Kidney epithelial cell (primary cell): ENCODE measurements at regions not wholly inside any gene's neighbourhood (a gene's known extent, or its start where the extent isn't known, plus 50 kb on each side); places are given as distances from the start of the nearest gene placed in this dataset.

Experiments
- DNase-seq: peaks from one replicate; pipeline ENCODE4 v3.0.0-alpha.2; 2010; ENCODE audit warnings: low read depth
- H3K27me3 ChIP-seq: 2 replicates; pipeline ENCODE4 v1.6.0; 2011; ENCODE audit warnings: low read length; ENCODE audit not compliant: control insufficient read depth, insufficient read depth
- H3K36me3 ChIP-seq: 2 replicates; pipeline ENCODE4 v1.5.1; 2011; ENCODE audit warnings: low read length; ENCODE audit not compliant: control insufficient read depth, insufficient read depth
- H3K4me3 ChIP-seq: 2 replicates; pipeline ENCODE4 v1.5.1; 2011; ENCODE audit warnings: low read depth, mild to moderate bottlenecking, control low read depth, low read length
- TF ChIP-seq, protein P1 (sequence below): IDR thresholded peaks from 2 replicates; pipeline ENCODE4 v1.5.1; 2011; ENCODE audit warnings: mild to moderate bottlenecking, moderate library complexity, low read length, control low read depth, inconsistent platforms; ENCODE audit not compliant: insufficient read depth, poor library complexity, severe bottlenecking

DNA sequence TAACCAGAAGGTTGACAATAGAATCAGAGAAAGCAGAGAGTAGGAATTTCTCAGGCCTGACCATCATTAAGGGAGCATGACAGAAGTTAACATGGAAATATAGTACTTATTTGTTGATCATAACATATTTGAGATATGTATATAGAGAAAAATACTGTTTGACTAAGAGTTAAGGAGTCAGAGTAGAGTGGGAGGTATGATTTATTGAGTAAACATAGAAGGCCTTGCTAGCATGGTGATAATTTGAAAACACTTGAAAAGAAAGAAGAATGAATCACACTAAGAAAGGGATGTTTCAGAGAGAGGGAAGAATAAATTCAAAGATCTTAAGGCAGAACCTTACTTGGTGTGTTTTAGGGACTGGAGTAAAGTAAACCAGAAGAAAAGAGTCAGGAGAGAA, 437.2 kb upstream of the TECRL start:
- Histone ChIP-seq H3K27me3 (no peaks in the 10 kb centered on the region), H3K36me3 (no peaks in the 10 kb centered on the region), H3K4me3 (no peak overlapping the region)
- TF ChIP-seq, protein P1, sequence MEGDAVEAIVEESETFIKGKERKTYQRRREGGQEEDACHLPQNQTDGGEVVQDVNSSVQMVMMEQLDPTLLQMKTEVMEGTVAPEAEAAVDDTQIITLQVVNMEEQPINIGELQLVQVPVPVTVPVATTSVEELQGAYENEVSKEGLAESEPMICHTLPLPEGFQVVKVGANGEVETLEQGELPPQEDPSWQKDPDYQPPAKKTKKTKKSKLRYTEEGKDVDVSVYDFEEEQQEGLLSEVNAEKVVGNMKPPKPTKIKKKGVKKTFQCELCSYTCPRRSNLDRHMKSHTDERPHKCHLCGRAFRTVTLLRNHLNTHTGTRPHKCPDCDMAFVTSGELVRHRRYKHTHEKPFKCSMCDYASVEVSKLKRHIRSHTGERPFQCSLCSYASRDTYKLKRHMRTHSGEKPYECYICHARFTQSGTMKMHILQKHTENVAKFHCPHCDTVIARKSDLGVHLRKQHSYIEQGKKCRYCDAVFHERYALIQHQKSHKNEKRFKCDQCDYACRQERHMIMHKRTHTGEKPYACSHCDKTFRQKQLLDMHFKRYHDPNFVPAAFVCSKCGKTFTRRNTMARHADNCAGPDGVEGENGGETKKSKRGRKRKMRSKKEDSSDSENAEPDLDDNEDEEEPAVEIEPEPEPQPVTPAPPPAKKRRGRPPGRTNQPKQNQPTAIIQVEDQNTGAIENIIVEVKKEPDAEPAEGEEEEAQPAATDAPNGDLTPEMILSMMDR, result no peak
- DNase-seq, result no peak

DNA sequence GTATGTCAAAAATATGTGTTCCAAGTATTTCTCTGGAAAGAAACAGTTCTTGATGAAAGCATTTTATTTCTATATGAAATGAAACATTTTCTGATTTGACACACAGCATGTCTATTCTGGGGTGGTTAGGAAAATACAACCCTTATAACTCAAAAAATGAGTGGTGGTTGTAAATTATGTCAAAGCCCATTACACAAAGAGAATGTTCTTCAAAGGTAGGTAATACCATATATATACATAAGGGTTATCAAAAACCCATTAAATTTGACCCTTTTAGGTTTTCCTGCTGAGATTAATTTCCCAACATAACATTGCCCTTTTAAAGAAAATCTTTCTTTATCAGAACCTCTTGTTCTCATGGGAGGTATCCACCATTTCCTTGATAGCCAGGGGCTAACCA, 420.5 kb upstream of the TECRL start:
- no peaks in the 10 kb centered on the region for H3K36me3 ChIP-seq
- TF ChIP-seq, protein P1, result no peak
- no peak for DNase-seq
- no peak overlapping the region for H3K4me3 ChIP-seq
- H3K27me3 ChIP-seq, result no peaks in the 10 kb centered on the region

DNA sequence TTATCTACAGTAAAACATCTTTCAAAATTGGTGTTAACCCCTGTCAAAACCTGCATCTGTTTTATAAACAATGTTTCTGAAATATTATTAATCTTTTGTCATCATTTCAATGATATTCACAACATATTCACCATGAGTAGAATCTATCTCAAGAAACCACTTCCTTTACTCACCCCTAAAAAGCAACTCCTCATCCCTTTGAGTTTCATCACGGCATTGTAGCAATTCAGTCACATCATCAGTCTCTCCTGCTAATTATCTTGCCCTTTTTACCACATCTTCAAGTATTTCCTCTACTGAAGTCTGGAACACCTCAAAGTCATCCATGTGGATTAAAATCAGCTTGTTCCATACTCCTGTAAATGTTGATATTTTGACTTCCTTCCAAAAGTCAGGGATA, 415.3 kb upstream of the TECRL start:
- H3K4me3 ChIP-seq, result no peak overlapping the region
- TF ChIP-seq, protein P1, result no peak
- DNase-seq, result no peak
- no peaks in the 10 kb centered on the region for H3K36me3 ChIP-seq
- no peaks in the 10 kb centered on the region for H3K27me3 ChIP-seq

DNA sequence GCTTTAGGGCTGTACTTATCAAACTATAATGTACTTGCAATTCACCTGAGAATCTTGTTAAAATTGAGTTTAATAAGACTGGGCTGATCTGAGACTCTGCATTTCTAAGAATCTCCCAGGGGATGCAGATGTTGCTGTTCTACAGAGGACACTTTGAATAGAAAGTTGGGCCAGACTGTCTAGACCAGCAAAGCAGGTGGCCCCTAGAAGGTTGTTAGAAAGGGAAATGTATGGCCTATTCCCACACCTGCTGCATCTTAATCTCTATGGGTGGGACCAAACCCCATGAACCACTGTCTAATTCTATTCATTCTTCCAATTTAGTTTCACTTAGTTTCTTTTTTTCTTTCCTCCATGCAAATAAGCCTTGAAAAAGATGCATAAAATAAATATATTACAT, 413.2 kb upstream of the TECRL start:
- H3K36me3 ChIP-seq, result no peaks in the 10 kb centered on the region
- H3K4me3 ChIP-seq, result no peak overlapping the region
- TF ChIP-seq, protein P1, result no peak
- no peaks in the 10 kb centered on the region for H3K27me3 ChIP-seq
- no peak for DNase-seq

DNA sequence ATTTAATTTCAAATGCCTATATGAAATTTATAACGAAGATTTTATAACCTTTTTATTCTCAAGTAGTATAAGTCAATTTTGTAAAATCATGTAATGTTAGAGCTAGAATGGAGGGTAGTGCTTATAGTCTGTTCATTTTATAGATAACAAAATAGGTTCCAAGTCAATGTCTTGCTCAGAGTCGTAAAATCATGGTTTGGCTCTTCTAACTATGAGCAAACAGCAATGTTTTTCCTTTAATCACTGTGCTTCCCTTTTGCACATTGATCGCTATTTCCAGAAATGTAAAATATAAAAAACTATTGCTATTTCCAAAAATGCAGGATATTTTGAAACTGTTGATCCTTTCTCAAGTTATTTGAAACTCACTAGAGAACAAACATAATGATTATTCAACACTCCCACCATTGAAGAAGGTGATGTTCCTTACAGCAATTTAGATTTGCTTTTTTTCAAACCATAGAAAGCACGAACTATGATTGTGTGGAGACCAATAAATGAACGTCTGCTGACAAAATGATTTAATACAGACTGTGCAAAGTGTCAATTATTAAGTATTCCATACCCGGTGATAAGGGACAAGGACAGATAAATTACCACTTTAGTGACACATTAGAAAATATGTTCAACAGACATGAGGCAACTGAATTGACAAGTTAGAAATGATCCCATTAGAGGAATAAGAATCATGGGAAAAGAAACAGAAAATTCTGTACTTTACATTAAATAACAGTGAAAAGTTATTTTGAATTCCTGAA, 412.1 kb upstream of the TECRL start:
- TF ChIP-seq, protein P1, result no peak

DNA sequence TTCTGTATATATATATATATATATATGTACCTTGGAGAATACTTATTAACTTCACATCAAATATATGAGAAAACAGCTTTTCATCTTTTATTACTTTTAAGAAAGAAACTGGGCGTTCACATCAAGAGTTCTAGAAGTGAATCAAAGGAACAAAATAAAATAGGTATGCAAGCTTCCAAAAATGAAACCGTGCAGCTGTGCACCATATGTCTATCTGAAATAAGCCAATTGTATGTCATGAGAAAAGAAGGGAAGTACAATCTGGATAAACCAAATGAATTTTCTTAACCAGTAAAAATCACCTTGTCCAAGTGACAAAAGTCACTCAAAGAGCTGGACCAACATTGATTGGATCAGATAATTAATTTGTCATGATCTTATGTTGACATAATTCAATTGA, 405.4 kb upstream of the TECRL start:
- no peak for DNase-seq
- H3K27me3 ChIP-seq, result no peaks in the 10 kb centered on the region
- H3K4me3 ChIP-seq, result no peak overlapping the region
- no peaks in the 10 kb centered on the region for H3K36me3 ChIP-seq
- TF ChIP-seq, protein P1, result no peak

More for the DNA sequence above, 412.1 kb upstream of the TECRL start:
- Histone ChIP-seq H3K36me3 (no peaks in the 10 kb centered on the region), H3K27me3 (no peaks in the 10 kb centered on the region), H3K4me3 (no peak overlapping the region)
- DNase-seq, result no peak
